Transverse colon (tissue), 4 donors: ENCODE measurements at regions not wholly inside any gene's neighbourhood (a gene's known extent, or its start where the extent isn't known, plus 50 kb on each side); places are given as distances from the start of the nearest gene placed in this dataset.

ENCODE experiments used
- EP300 ChIP-seq: sonication (generic); formaldehyde crosslinking; IDR thresholded peaks from one replicate; pipeline ENCODE4 v1.6.1; 2017; ENCODE audit warnings: antibody characterized with exemption, low read depth
- POLR2A ChIP-seq: fragments of 450-650 bp; IDR thresholded peaks from one replicate; pipeline ENCODE4 v1.6.1; 2016; ENCODE audit warnings: antibody characterized with exemption, mild to moderate bottlenecking, moderate library complexity
- POLR2AphosphoS5 ChIP-seq, 3 donors: sonication (generic); formaldehyde crosslinking; IDR thresholded peaks; one replicate each; pipeline ENCODE4 v1.6.1; 2016; ENCODE audit warnings: antibody characterized with exemption in 3 of 3
- TF ChIP-seq, protein P1 (sequence below), 5 experiments: fragments of 200-600 bp in 3 of 5; fragments of 450-650 bp in 2 of 5; sonication (generic) in 3 of 5; IDR thresholded peaks; 1 replicate in 2 of 5; 2 replicates in 3 of 5; pipeline ENCODE4 v1.5.1; 2016 to 2017; ENCODE audit warnings: antibody characterized with exemption in 5 of 5, inconsistent platforms in 3 of 5, mild to moderate bottlenecking in 2 of 5, moderate library complexity in 1 of 5

GRCh38 chr2:569681-570080 is 107.5 kb downstream of the TMEM18 start:
- TF ChIP-seq, protein P1, sequence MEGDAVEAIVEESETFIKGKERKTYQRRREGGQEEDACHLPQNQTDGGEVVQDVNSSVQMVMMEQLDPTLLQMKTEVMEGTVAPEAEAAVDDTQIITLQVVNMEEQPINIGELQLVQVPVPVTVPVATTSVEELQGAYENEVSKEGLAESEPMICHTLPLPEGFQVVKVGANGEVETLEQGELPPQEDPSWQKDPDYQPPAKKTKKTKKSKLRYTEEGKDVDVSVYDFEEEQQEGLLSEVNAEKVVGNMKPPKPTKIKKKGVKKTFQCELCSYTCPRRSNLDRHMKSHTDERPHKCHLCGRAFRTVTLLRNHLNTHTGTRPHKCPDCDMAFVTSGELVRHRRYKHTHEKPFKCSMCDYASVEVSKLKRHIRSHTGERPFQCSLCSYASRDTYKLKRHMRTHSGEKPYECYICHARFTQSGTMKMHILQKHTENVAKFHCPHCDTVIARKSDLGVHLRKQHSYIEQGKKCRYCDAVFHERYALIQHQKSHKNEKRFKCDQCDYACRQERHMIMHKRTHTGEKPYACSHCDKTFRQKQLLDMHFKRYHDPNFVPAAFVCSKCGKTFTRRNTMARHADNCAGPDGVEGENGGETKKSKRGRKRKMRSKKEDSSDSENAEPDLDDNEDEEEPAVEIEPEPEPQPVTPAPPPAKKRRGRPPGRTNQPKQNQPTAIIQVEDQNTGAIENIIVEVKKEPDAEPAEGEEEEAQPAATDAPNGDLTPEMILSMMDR (IDR thresholded peaks at IDR 0.05) = no peak
- TF ChIP-seq POLR2A = no peak
- TF ChIP-seq EP300 = no peak
- no peak for TF ChIP-seq POLR2AphosphoS5 (IDR thresholded peaks at IDR 0.05)
